A549 (cell line): ENCODE measurements at regions not wholly inside any gene's neighbourhood (a gene's known extent, or its start where the extent isn't known, plus 50 kb on each side); places are given as distances from the start of the nearest gene placed in this dataset.

Experiments used
- ATAC-seq, 2 experiments: fragments of 200-7000 bp in 1 of 2; fragments of >200 bp in 1 of 2; cut with Nextera tagmentation in 1 of 2; cut with Tn5 transposase in 1 of 2; 3 replicates each; pipeline versions ENCODE4 v1.8.0 to v1.9.1; 2018 to 2020; ENCODE audit warnings: mild to moderate bottlenecking in 1 of 2, moderate library complexity in 1 of 2
- CTCF ChIA-PET: fragments of 300-600 bp; sonication (Branson Sonifier 250); formaldehyde crosslinking; extraction: SDS; loops from one replicate; lab custom pipeline; 2021; ENCODE audit warnings: antibody characterized with exemption, inconsistent platforms; lab: Yijun Ruan, JAX
- POLR2A ChIA-PET: fragments of 350-600 bp; formaldehyde crosslinking; extraction: SDS; loops from one replicate; lab custom pipeline; 2021; ENCODE audit warnings: antibody characterized with exemption, inconsistent platforms; lab: Yijun Ruan, JAX
- DNase-seq, 2 experiments: peaks; one replicate each; pipeline versions ENCODE4 v3.0.0 to v3.0.0-alpha.2; 2011 to 2016; ENCODE audit warnings: low read depth in 1 of 2, low spot score in 1 of 2
- FAIRE-seq: peaks from 2 replicates; lab custom pipeline; 2011; peaks lifted over from hg19 to GRCh38; lab: Jason Lieb, UNC
- H3K27ac ChIP-seq, 2 experiments: fragments of >200 bp; sonication (Bioruptor Twin); formaldehyde crosslinking; 3 replicates each; pipeline ENCODE4 v1.5.1; 2016 to 2017
- H3K4me1 ChIP-seq: fragments of >200 bp; sonication (Bioruptor Twin); formaldehyde crosslinking; 3 replicates; pipeline ENCODE4 v1.6.1; 2016
- H3K4me2 ChIP-seq: fragments of >200 bp; sonication (Bioruptor Twin); formaldehyde crosslinking; 3 replicates; pipeline ENCODE4 v1.6.1; 2016
- H3K4me3 ChIP-seq: fragments of >200 bp; sonication (Bioruptor Twin); formaldehyde crosslinking; 3 replicates; pipeline ENCODE4 v1.5.1; 2016
- H3K9me3 ChIP-seq: fragments of >200 bp; sonication (Bioruptor Twin); formaldehyde crosslinking; 3 replicates; pipeline ENCODE4 v1.6.1; 2016
- CBX2 ChIP-seq: fragments of 200-600 bp; sonication (generic); IDR thresholded peaks from 2 replicates; pipeline ENCODE4 v1.6.1; 2016; ENCODE audit warnings: low read depth, mild to moderate bottlenecking, borderline replicate concordance
- CHD2 ChIP-seq: fragments of 150-350 bp; IDR thresholded peaks from 2 replicates; pipeline ENCODE4 v1.6.1; 2014; ENCODE audit warnings: low read length; ENCODE audit not compliant: partially characterized antibody
- EHF ChIP-seq: fragments of 250-450 bp; sonication (Bioruptor Pico); IDR thresholded peaks from 2 replicates; pipeline ENCODE4 v1.5.0; 2020; ENCODE audit warnings: mild to moderate bottlenecking
- EP300 ChIP-seq, 2 experiments: fragments of >200 bp; sonication (Bioruptor Twin); formaldehyde crosslinking; IDR thresholded peaks; 2 replicates in 1 of 2; 3 replicates in 1 of 2; pipeline ENCODE4 v1.6.1; 2016 to 2017
- FOSB ChIP-seq: fragments of 250-450 bp; sonication (Bioruptor Pico); IDR thresholded peaks from 2 replicates; pipeline ENCODE4 v1.5.0; 2020; ENCODE audit warnings: mild to moderate bottlenecking, moderate library complexity
- GATA3 ChIP-seq: IDR thresholded peaks from 2 replicates; pipeline ENCODE4 v1.6.1; 2012; ENCODE audit warnings: borderline replicate concordance
- HDAC2 ChIP-seq: fragments of 200-600 bp; sonication (generic); IDR thresholded peaks from 2 replicates; pipeline ENCODE4 v1.6.1; 2016
- HEYL ChIP-seq: fragments of 250-450 bp; sonication (Bioruptor Pico); IDR thresholded peaks from 2 replicates; pipeline ENCODE4 v1.8.0; 2021; ENCODE audit warnings: mild to moderate bottlenecking, moderate library complexity
- HOXA7 ChIP-seq: fragments of 250-450 bp; sonication (Bioruptor Pico); IDR thresholded peaks from 2 replicates; pipeline ENCODE4 v1.5.0; 2020; ENCODE audit warnings: mild to moderate bottlenecking, moderate library complexity
- JUN ChIP-seq, 2 experiments: fragments of >200 bp; sonication (Bioruptor Twin); formaldehyde crosslinking; IDR thresholded peaks; 2 replicates in 1 of 2; 3 replicates in 1 of 2; pipeline ENCODE4 v1.6.1; 2016 to 2017
- KDM1A ChIP-seq: fragments of 200-600 bp; sonication (generic); IDR thresholded peaks from 2 replicates; pipeline ENCODE4 v1.6.1; 2016; ENCODE audit warnings: low read depth, mild to moderate bottlenecking
- KDM5A ChIP-seq: fragments of 200-600 bp; sonication (generic); IDR thresholded peaks from 2 replicates; pipeline ENCODE4 v1.6.1; 2016; ENCODE audit warnings: antibody characterized with exemption, mild to moderate bottlenecking
- MAFK ChIP-seq: fragments of 450-650 bp; IDR thresholded peaks from 2 replicates; pipeline ENCODE4 v1.6.1; 2014; ENCODE audit not compliant: partially characterized antibody
- MAZ ChIP-seq: fragments of 150-350 bp; IDR thresholded peaks from 2 replicates; pipeline ENCODE4 v1.6.1; 2014; ENCODE audit warnings: antibody characterized with exemption, low read depth, low read length, borderline replicate concordance
- MYC ChIP-seq: IDR thresholded peaks from 2 replicates; pipeline ENCODE4 v1.6.1; 2012; ENCODE audit warnings: mild to moderate bottlenecking, inconsistent platforms, low read length, improper control_type of control experiment, borderline replicate concordance
- NPAS2 ChIP-seq: fragments of 250-450 bp; sonication (Bioruptor Pico); IDR thresholded peaks from 2 replicates; pipeline ENCODE4 v1.8.0; 2022; ENCODE audit warnings: mild to moderate bottlenecking, moderate library complexity, borderline replicate concordance
- NR3C1 ChIP-seq: fragments of >200 bp; sonication (Bioruptor Twin); formaldehyde crosslinking; IDR thresholded peaks from 3 replicates; pipeline ENCODE4 v1.6.1; 2017
- PHF8 ChIP-seq: fragments of 200-600 bp; sonication (generic); IDR thresholded peaks from 2 replicates; pipeline ENCODE4 v1.6.1; 2016; ENCODE audit warnings: low read depth, mild to moderate bottlenecking, antibody characterized with exemption, moderate library complexity, borderline replicate concordance
- POLR2A ChIP-seq: IDR thresholded peaks from 2 replicates; pipeline ENCODE4 v1.6.1; 2012; ENCODE audit warnings: mild to moderate bottlenecking, low read length
- POLR2AphosphoS2 ChIP-seq: conservative IDR thresholded peaks from 2 replicates; pipeline ENCODE4 v1.6.1; 2012; ENCODE audit warnings: low read length, improper control_type of control experiment, inconsistent platforms
- RAD21 ChIP-seq, 2 experiments: fragments of >200 bp in 1 of 2; sonication (Bioruptor Twin) in 1 of 2; formaldehyde crosslinking in 1 of 2; IDR thresholded peaks in 1 of 2; conservative IDR thresholded peaks in 1 of 2; 2 replicates in 1 of 2; 3 replicates in 1 of 2; pipeline ENCODE4 v1.6.1; 2012 to 2018; ENCODE audit warnings: inconsistent platforms in 1 of 2
- RFX5 ChIP-seq: fragments of 450-650 bp; IDR thresholded peaks from 2 replicates; pipeline ENCODE4 v1.7.1; 2014; ENCODE audit warnings: antibody characterized with exemption, mild to moderate bottlenecking, moderate library complexity
- RNF2 ChIP-seq: fragments of 200-600 bp; sonication (generic); IDR thresholded peaks from 2 replicates; pipeline ENCODE4 v1.6.1; 2016; ENCODE audit warnings: low read depth, mild to moderate bottlenecking, antibody characterized with exemption, moderate library complexity, borderline replicate concordance
- SMC3 ChIP-seq: fragments of >200 bp; sonication (Bioruptor Twin); formaldehyde crosslinking; IDR thresholded peaks from 3 replicates; pipeline ENCODE4 v1.6.1; 2018; ENCODE audit warnings: inconsistent platforms
- TP53 ChIP-seq: fragments of 250-450 bp; sonication (Bioruptor Pico); IDR thresholded peaks from 2 replicates; pipeline ENCODE4 v1.5.0; 2021; ENCODE audit warnings: mild to moderate bottlenecking, moderate library complexity
- ZC3H11A ChIP-seq: fragments of 450-650 bp; IDR thresholded peaks from 2 replicates; pipeline ENCODE4 v1.6.1; 2014; ENCODE audit warnings: antibody characterized with exemption, mild to moderate bottlenecking
- ZFP36 ChIP-seq: fragments of 450-650 bp; IDR thresholded peaks from 2 replicates; pipeline ENCODE4 v1.6.1; 2014; ENCODE audit warnings: borderline replicate concordance; ENCODE audit not compliant: partially characterized antibody
- WGBS: methylation state at CpG from one replicate; pipeline ENCODE4 v1.1.6; 2017; ENCODE audit errors: missing lambda C conversion rate; 5-methylcytosine and 5-hydroxymethylcytosine counted together
- TF ChIP-seq, protein P1 (sequence below): fragments of >200 bp; sonication (Bioruptor Twin); formaldehyde crosslinking; IDR thresholded peaks from 3 replicates; pipeline ENCODE4 v1.6.1; 2016
- TF ChIP-seq, protein P2 (sequence below): IDR thresholded peaks from 2 replicates; pipeline ENCODE4 v1.6.1; 2012
- TF ChIP-seq, protein P3 (sequence below): fragments of 250-450 bp; sonication (Bioruptor Pico); IDR thresholded peaks from 2 replicates; pipeline ENCODE4 v1.5.0; 2020; ENCODE audit warnings: low read depth, mild to moderate bottlenecking, moderate library complexity

DNA sequence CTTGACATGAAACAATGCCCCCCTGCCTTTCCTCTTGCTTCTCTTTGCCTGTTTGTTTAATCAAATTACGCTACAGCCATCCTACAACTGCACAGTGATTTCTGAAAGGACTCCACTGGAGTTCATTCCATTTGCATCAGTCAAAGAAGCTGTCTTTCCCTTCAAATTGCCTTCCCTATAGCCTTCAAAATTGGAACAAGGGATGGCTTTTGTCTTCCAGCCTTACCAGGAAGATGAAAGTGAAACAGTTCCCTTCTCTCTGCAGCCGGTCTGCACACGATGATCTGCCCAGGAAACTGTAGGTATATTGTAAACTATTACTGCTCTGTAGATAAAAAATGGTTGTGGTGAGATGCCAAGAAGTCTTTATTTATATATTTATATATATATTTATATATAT is 65.6 kb upstream of the ETS2 start:
- 67% methylated on average over 3 of the region's 3 CpGs for WGBS
- Histone ChIP-seq H3K4me1 (no peaks in the 10 kb centered on the region), H3K4me2 (no peak overlapping the region), H3K4me3 (no peak overlapping the region), H3K9me3 (no peaks in the 10 kb centered on the region), H3K27ac (no peak overlapping the region)
- FAIRE-seq (no peak), ATAC-seq (no peak), DNase-seq (no peak)
- CTCF ChIA-PET = no interaction called here
- POLR2A ChIA-PET = no interaction called here
- TF ChIP-seq CBX2 (no peak), MAFK (no peak), MYC (no peak), KDM1A (no peak), EP300 (IDR thresholded peaks at IDR 0.05) (no peak)

- H3K9me3 ChIP-seq = no peaks in the 10 kb centered on the region
- ChIA-PET POLR2A (no interaction called here), CTCF (interaction anchor here (0.8 to 1.8 kb wide), 2 partner anchors 26 to 433 kb away, joined by 3 read pairs; no protein-coding TSS in a partner anchor)
- ATAC-seq (no peak), DNase-seq (no peak), FAIRE-seq (no peak)
- no peak overlapping the region for H3K27ac ChIP-seq
- H3K4me3 ChIP-seq = no peak overlapping the region
- WGBS = 90% methylated on average over 5 of the region's 5 CpGs
- TF ChIP-seq EHF = no peak
- no peak for TF ChIP-seq RNF2
- no peak for TF ChIP-seq HEYL (CRISPR knock-in tag)
- TF ChIP-seq GATA3 = no peak
- TF ChIP-seq ZC3H11A = no peak
- TF ChIP-seq RFX5 = no peak
- no peak for TF ChIP-seq TP53 (CRISPR knock-in tag)
- no peak for TF ChIP-seq POLR2A
- TF ChIP-seq KDM5A = no peak
- no peak for TF ChIP-seq HOXA7 (CRISPR knock-in tag)
- TF ChIP-seq, protein P1, sequence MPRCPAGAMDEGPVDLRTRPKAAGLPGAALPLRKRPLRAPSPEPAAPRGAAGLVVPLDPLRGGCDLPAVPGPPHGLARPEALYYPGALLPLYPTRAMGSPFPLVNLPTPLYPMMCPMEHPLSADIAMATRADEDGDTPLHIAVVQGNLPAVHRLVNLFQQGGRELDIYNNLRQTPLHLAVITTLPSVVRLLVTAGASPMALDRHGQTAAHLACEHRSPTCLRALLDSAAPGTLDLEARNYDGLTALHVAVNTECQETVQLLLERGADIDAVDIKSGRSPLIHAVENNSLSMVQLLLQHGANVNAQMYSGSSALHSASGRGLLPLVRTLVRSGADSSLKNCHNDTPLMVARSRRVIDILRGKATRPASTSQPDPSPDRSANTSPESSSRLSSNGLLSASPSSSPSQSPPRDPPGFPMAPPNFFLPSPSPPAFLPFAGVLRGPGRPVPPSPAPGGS = no peak
- H3K4me1 ChIP-seq = no peaks in the 10 kb centered on the region
- no peak overlapping the region for H3K4me2 ChIP-seq
Observed at GRCh38 chr21:38741092-38741949, 64.4 kb upstream of the ETS2 start.

DNA sequence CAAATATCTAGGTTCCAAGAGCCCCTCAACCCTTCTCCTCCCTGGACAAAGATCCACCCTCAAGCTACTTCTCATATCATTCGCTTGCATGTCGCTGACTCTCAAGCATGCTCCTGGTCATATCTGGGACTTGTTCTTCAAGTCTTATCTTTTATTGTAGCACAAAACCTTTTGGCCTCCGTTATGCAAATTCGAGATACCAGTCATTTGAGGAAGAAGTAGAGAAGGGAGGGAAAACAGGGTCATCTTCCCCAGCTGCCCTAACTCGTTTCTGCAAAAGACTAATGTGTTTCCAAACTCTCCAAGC is 63.8 kb upstream of the ETS2 start:
- DNase-seq = no peak
- no peak for TF ChIP-seq MYC
- TF ChIP-seq NPAS2 = no peak
- TF ChIP-seq POLR2AphosphoS2 = no peak
- no peak for TF ChIP-seq MAZ
- no peak for TF ChIP-seq JUN (IDR thresholded peaks at IDR 0.05)
- TF ChIP-seq ZFP36 = no peak
- no peak for TF ChIP-seq CHD2
- no peak for TF ChIP-seq PHF8
- TF ChIP-seq NR3C1 = no peak
- TF ChIP-seq RAD21 (conservative IDR thresholded peaks at IDR 0.05 in 1 of 2, IDR thresholded peaks at IDR 0.05 in 1 of 2) = no peak
- TF ChIP-seq HDAC2 = no peak
- TF ChIP-seq, protein P2, sequence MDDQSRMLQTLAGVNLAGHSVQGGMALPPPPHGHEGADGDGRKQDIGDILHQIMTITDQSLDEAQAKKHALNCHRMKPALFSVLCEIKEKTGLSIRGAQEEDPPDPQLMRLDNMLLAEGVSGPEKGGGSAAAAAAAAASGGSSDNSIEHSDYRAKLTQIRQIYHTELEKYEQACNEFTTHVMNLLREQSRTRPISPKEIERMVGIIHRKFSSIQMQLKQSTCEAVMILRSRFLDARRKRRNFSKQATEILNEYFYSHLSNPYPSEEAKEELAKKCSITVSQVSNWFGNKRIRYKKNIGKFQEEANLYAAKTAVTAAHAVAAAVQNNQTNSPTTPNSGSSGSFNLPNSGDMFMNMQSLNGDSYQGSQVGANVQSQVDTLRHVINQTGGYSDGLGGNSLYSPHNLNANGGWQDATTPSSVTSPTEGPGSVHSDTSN = no peak
- no peak for TF ChIP-seq HEYL (CRISPR knock-in tag)
- TF ChIP-seq KDM1A = no peak
- no peak for TF ChIP-seq FOSB (CRISPR knock-in tag)
- no peak for TF ChIP-seq SMC3
- TF ChIP-seq, protein P3, sequence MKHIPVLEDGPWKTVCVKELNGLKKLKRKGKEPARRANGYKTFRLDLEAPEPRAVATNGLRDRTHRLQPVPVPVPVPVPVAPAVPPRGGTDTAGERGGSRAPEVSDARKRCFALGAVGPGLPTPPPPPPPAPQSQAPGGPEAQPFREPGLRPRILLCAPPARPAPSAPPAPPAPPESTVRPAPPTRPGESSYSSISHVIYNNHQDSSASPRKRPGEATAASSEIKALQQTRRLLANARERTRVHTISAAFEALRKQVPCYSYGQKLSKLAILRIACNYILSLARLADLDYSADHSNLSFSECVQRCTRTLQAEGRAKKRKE = no peak
- TF ChIP-seq, all 56 proteins: peak for 0
- CTCF ChIA-PET = interaction anchor here (1.8 kb wide), 1 partner anchor 26 kb away, joined by 3 read pairs; no protein-coding TSS in a partner anchor
- no peak overlapping the region for H3K4me3 ChIP-seq
- H3K4me2 ChIP-seq = no peak overlapping the region
- no peak overlapping the region for H3K27ac ChIP-seq
- H3K9me3 ChIP-seq = no peaks in the 10 kb centered on the region
- FAIRE-seq (no peak), ATAC-seq (no peak)
- H3K4me1 ChIP-seq = no peaks in the 10 kb centered on the region
- WGBS = 59% methylated on average over 5 of the region's 5 CpGs
- POLR2A ChIA-PET = no interaction called here
